OCI-LY3 (cell line): ENCODE measurements at regions not wholly inside any gene's neighbourhood (a gene's known extent, or its start where the extent isn't known, plus 50 kb on each side); places are given as distances from the start of the nearest gene placed in this dataset.

Experiments used
- H2AFZ ChIP-seq: fragments of 200-600, 300-600 bp; shearing (Covaris generic); 2 replicates; pipeline ENCODE4 v1.6.0; 2014; ENCODE audit warnings: antibody characterized with exemption, low read depth, low read length
- H3K27ac ChIP-seq: fragments of 200-600, 300-600 bp; sonication (generic); 2 replicates; pipeline ENCODE4 v1.5.1; 2014; ENCODE audit warnings: mild to moderate bottlenecking, low read length, moderate library complexity, mixed read lengths
- H3K27me3 ChIP-seq: fragments of 200-600, 300-600 bp; sonication (generic); 2 replicates; pipeline ENCODE4 v1.6.1; 2014; ENCODE audit warnings: low read depth, low read length, mixed read lengths
- H3K36me3 ChIP-seq: fragments of 200-600, 300-600 bp; sonication (generic); replicated peaks from 2 replicates; pipeline ENCODE3; 2014; ENCODE audit warnings: low read depth, low read length, mixed read lengths
- H3K4me1 ChIP-seq: fragments of 300-600, 200-600 bp; sonication (generic); 2 replicates; pipeline ENCODE4 v1.6.1; 2014; ENCODE audit warnings: low read length, mixed read lengths
- H3K4me2 ChIP-seq: fragments of 200-600, 300-600 bp; sonication (generic); 2 replicates; pipeline ENCODE4 v1.6.1; 2014; ENCODE audit warnings: low read length, mixed read lengths
- H3K4me3 ChIP-seq: fragments of 300-600, 200-600 bp; sonication (generic); 2 replicates; pipeline ENCODE4 v1.5.1; 2014; ENCODE audit warnings: antibody characterized with exemption, mild to moderate bottlenecking, low read length, moderate library complexity
- H3K79me2 ChIP-seq: fragments of 300-600, 200-600 bp; shearing (Covaris generic); 2 replicates; pipeline ENCODE4 v1.6.1; 2014; ENCODE audit warnings: mild to moderate bottlenecking, low read length, mixed read lengths
- H3K9ac ChIP-seq: fragments of 300-600, 200-600 bp; shearing (Covaris generic); 2 replicates; pipeline ENCODE4 v1.6.0; 2014; ENCODE audit warnings: mild to moderate bottlenecking, low read length, moderate library complexity
- H3K9me3 ChIP-seq: fragments of 200-600, 300-600 bp; shearing (Covaris generic); 2 replicates; pipeline ENCODE4 v1.6.1; 2014; ENCODE audit warnings: low read length, mixed read lengths; ENCODE audit not compliant: insufficient read depth
- H4K20me1 ChIP-seq: fragments of 200-600, 300-600 bp; sonication (generic); 2 replicates; pipeline ENCODE4 v1.6.1; 2016; ENCODE audit warnings: low read length, mixed read lengths; ENCODE audit not compliant: insufficient read depth
- EZH2phosphoT487 ChIP-seq: fragments of 200-600 bp; shearing (Covaris generic); IDR thresholded peaks from 2 replicates; pipeline ENCODE4 v1.6.1; 2018; ENCODE audit warnings: antibody characterized with exemption, mixed run types, low read depth
- TF ChIP-seq, protein P1 (sequence below): fragments of 200-600, 300-600 bp; sonication (generic); IDR thresholded peaks from 2 replicates; pipeline ENCODE4 v1.5.1; 2014; ENCODE audit warnings: antibody characterized with exemption, low read length, low read depth

DNA sequence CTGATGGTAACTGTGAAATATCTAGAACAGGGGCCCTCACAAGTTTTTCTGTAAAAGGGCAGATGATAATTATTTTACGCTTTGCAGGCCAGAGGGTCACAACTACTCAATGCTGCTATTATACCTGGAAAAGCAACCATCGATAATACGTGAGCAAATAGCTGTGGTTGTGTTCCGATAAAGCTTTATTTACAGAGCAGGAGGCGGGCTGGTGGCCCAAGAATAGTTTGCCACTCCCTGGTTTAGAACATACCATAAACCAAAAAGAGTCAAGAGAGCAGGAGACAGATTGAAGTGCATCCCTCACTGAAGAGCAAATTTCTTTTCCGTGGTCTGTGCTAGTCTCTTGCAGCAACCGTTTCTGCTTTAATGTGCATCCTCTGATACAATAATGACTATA is 77.9 kb upstream of the DYNLRB2 start:
- Histone ChIP-seq H3K27me3 (peaks cover 33% of the 10 kb centered on the region), H3K9me3 (no peaks in the 10 kb centered on the region), H2AFZ (no peak overlapping the region), H3K4me1 (peaks cover 8% of the 10 kb centered on the region), H3K4me3 (no peak overlapping the region), H3K4me2 (no peak overlapping the region), H3K27ac (no peak overlapping the region), H3K9ac (no peak overlapping the region), H3K36me3 (no peaks in the 10 kb centered on the region), H3K79me2 (no peaks in the 10 kb centered on the region), H4K20me1 (no peaks in the 10 kb centered on the region)
- TF ChIP-seq, protein P1, sequence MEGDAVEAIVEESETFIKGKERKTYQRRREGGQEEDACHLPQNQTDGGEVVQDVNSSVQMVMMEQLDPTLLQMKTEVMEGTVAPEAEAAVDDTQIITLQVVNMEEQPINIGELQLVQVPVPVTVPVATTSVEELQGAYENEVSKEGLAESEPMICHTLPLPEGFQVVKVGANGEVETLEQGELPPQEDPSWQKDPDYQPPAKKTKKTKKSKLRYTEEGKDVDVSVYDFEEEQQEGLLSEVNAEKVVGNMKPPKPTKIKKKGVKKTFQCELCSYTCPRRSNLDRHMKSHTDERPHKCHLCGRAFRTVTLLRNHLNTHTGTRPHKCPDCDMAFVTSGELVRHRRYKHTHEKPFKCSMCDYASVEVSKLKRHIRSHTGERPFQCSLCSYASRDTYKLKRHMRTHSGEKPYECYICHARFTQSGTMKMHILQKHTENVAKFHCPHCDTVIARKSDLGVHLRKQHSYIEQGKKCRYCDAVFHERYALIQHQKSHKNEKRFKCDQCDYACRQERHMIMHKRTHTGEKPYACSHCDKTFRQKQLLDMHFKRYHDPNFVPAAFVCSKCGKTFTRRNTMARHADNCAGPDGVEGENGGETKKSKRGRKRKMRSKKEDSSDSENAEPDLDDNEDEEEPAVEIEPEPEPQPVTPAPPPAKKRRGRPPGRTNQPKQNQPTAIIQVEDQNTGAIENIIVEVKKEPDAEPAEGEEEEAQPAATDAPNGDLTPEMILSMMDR = no peak

DNA sequence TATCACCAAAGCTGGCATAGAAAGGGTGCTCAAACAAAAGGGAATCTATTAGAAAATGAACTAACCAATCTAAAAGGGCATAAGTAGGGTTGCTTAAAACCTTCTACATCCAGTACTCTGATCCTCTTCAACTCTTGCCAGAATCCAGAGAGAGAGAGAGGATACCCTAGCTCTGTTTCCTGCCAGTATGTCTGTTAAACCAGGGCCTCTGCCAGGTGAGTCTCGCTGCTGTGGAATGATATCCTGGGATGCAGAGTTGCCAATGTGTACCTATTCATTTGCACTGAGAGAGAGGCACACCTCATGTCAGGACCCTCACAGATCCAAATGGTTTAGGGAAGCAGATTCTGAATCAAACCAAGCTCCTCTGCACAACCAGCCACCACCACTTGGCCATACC is 79.8 kb upstream of the DYNLRB2 start:
- Histone ChIP-seq H3K27me3 (peaks cover 33% of the 10 kb centered on the region), H2AFZ (no peak overlapping the region), H4K20me1 (no peaks in the 10 kb centered on the region), H3K4me2 (no peak overlapping the region), H3K36me3 (no peaks in the 10 kb centered on the region), H3K4me3 (no peak overlapping the region), H3K79me2 (no peaks in the 10 kb centered on the region), H3K4me1 (peaks cover 2% of the 10 kb centered on the region), H3K9ac (no peak overlapping the region), H3K9me3 (no peaks in the 10 kb centered on the region), H3K27ac (no peak overlapping the region)
- no peak for TF ChIP-seq EZH2phosphoT487
- TF ChIP-seq, protein P1 = no peak

- H3K4me2 ChIP-seq = no peak overlapping the region
- TF ChIP-seq EZH2phosphoT487 = no peak
- TF ChIP-seq, protein P1 = no peak
- H3K27me3 ChIP-seq = peaks cover 33% of the 10 kb centered on the region
- H3K79me2 ChIP-seq = no peaks in the 10 kb centered on the region
- H3K4me1 ChIP-seq = no peaks in the 10 kb centered on the region
- no peaks in the 10 kb centered on the region for H3K36me3 ChIP-seq
- H4K20me1 ChIP-seq = no peaks in the 10 kb centered on the region
- H3K9me3 ChIP-seq = no peaks in the 10 kb centered on the region
- H2AFZ ChIP-seq = no peak overlapping the region
- H3K9ac ChIP-seq = no peak overlapping the region
- H3K27ac ChIP-seq = no peak overlapping the region
- no peak overlapping the region for H3K4me3 ChIP-seq
These were observed 80.8 kb upstream of the DYNLRB2 start for GRCh38 chr16:80459966-80460365.

- Histone ChIP-seq H3K4me2 (no peak overlapping the region), H3K4me3 (no peak overlapping the region), H3K4me1 (no peaks in the 10 kb centered on the region), H3K9ac (no peak overlapping the region), H2AFZ (no peak overlapping the region), H3K9me3 (no peaks in the 10 kb centered on the region), H3K27ac (no peak overlapping the region), H3K79me2 (no peaks in the 10 kb centered on the region), H4K20me1 (no peaks in the 10 kb centered on the region), H3K36me3 (no peaks in the 10 kb centered on the region), H3K27me3 (peaks cover 33% of the 10 kb centered on the region)
- TF ChIP-seq EZH2phosphoT487 = no peak
- TF ChIP-seq, protein P1 = no peak
These were observed 81.4 kb upstream of the DYNLRB2 start for GRCh38 chr16:80459331-80459777.
